ENCODE measurements at regions not wholly inside any gene's neighbourhood (a gene's known extent, or its start where the extent isn't known, plus 50 kb on each side); places are given as distances from the start of the nearest gene placed in this dataset.
"Not testable (repeated sequence)": the region's sequence is repeated elsewhere in the genome, so short reads cannot be mapped to it uniquely, and the experiment has no call there.

GRCh38 chr3:75840160-75840559, 54.8 kb upstream of the ZNF717 start:
- H3K27me3 Mint-ChIP-seq (ENCODE audit: low read depth); H3K4me1 Mint-ChIP-seq (ENCODE audit: low read depth); H3K27ac Mint-ChIP-seq; H3K4me3 Mint-ChIP-seq (ENCODE audit: low read depth); intact Hi-C loops (cut with micrococcal nuclease); DNase-seq (ENCODE audit: low spot score); H3K36me3 Mint-ChIP-seq (ENCODE audit: low read depth): not testable (repeated sequence)
- peaks cover 39% of the 10 kb centered on the region for H3K9me3 Mint-ChIP-seq

GRCh38 chr3:75850301-75851008, 65.1 kb upstream of the ZNF717 start:
- peaks cover 32% of the 10 kb centered on the region for H3K9me3 Mint-ChIP-seq
- intact Hi-C loops (cut with micrococcal nuclease); H3K27me3 Mint-ChIP-seq (ENCODE audit: low read depth); H3K4me1 Mint-ChIP-seq (ENCODE audit: low read depth); H3K4me3 Mint-ChIP-seq (ENCODE audit: low read depth); DNase-seq (ENCODE audit: low spot score); H3K36me3 Mint-ChIP-seq (ENCODE audit: low read depth); H3K27ac Mint-ChIP-seq: not testable (repeated sequence)

GRCh38 chr3:75863130-75863529, 77.8 kb upstream of the ZNF717 start:
- DNase-seq (ENCODE audit: low spot score), result no peak
- Mint-ChIP-seq H3K4me3 (ENCODE audit: low read depth) (no peak overlapping the region), H3K36me3 (ENCODE audit: low read depth) (no peaks in the 10 kb centered on the region), H3K4me1 (ENCODE audit: low read depth) (no peaks in the 10 kb centered on the region), H3K27me3 (ENCODE audit: low read depth) (no peaks in the 10 kb centered on the region), H3K9me3 (peaks cover 27% of the 10 kb centered on the region), H3K27ac (no peak overlapping the region)
- intact Hi-C loops (cut with micrococcal nuclease), result no loop called here

GRCh38 chr3:75863878-75864277, 78.5 kb upstream of the ZNF717 start:
- Mint-ChIP-seq H3K36me3 (ENCODE audit: low read depth) (no peaks in the 10 kb centered on the region), H3K4me1 (ENCODE audit: low read depth) (no peaks in the 10 kb centered on the region), H3K4me3 (ENCODE audit: low read depth) (no peak overlapping the region), H3K27ac (no peak overlapping the region), H3K27me3 (ENCODE audit: low read depth) (no peaks in the 10 kb centered on the region), H3K9me3 (peaks cover 31% of the 10 kb centered on the region)
- intact Hi-C loops (cut with micrococcal nuclease), result no loop called here
- no peak for DNase-seq (ENCODE audit: low spot score)

GRCh38 chr3:75883719-75884118, 98.4 kb upstream of the ZNF717 start:
- H3K4me1 Mint-ChIP-seq (ENCODE audit: low read depth); intact Hi-C loops (cut with micrococcal nuclease); H3K4me3 Mint-ChIP-seq (ENCODE audit: low read depth); H3K27me3 Mint-ChIP-seq (ENCODE audit: low read depth); DNase-seq (ENCODE audit: low spot score); H3K27ac Mint-ChIP-seq; H3K36me3 Mint-ChIP-seq (ENCODE audit: low read depth): not testable (repeated sequence)
- H3K9me3 Mint-ChIP-seq, result peaks cover 31% of the 10 kb centered on the region

- no peak overlapping the region for H3K27ac Mint-ChIP-seq
- peaks cover 23% of the 10 kb centered on the region for H3K9me3 Mint-ChIP-seq
- H3K4me1 Mint-ChIP-seq (ENCODE audit: low read depth), result no peaks in the 10 kb centered on the region
- H3K36me3 Mint-ChIP-seq (ENCODE audit: low read depth), result no peaks in the 10 kb centered on the region
- no peak for DNase-seq (ENCODE audit: low spot score)
- intact Hi-C loops (cut with micrococcal nuclease), result no loop called here
- no peak overlapping the region for H3K4me3 Mint-ChIP-seq (ENCODE audit: low read depth)
- no peaks in the 10 kb centered on the region for H3K27me3 Mint-ChIP-seq (ENCODE audit: low read depth)
Measured at GRCh38 chr3:75886971-75887526, 101.7 kb upstream of the ZNF717 start.

GRCh38 chr3:75894234-75894633, 108.9 kb upstream of the ZNF717 start:
- peaks cover 20% of the 10 kb centered on the region for H3K9me3 Mint-ChIP-seq
- H3K27me3 Mint-ChIP-seq (ENCODE audit: low read depth), result no peaks in the 10 kb centered on the region
- H3K4me1 Mint-ChIP-seq (ENCODE audit: low read depth), result no peaks in the 10 kb centered on the region
- H3K36me3 Mint-ChIP-seq (ENCODE audit: low read depth), result no peaks in the 10 kb centered on the region
- intact Hi-C loops (cut with micrococcal nuclease), result no loop called here
- H3K27ac Mint-ChIP-seq, result no peak overlapping the region
- no peak overlapping the region for H3K4me3 Mint-ChIP-seq (ENCODE audit: low read depth)
- DNase-seq (ENCODE audit: low spot score), result no peak

GRCh38 chr3:75896265-75896664, 110.9 kb upstream of the ZNF717 start:
- H3K9me3 Mint-ChIP-seq, result peaks cover 28% of the 10 kb centered on the region
- H3K27me3 Mint-ChIP-seq (ENCODE audit: low read depth), result no peaks in the 10 kb centered on the region
- no peaks in the 10 kb centered on the region for H3K4me1 Mint-ChIP-seq (ENCODE audit: low read depth)
- intact Hi-C loops (cut with micrococcal nuclease), result no loop called here
- no peak for DNase-seq (ENCODE audit: low spot score)
- no peak overlapping the region for H3K27ac Mint-ChIP-seq
- H3K36me3 Mint-ChIP-seq (ENCODE audit: low read depth), result no peaks in the 10 kb centered on the region
- H3K4me3 Mint-ChIP-seq (ENCODE audit: low read depth), result no peak overlapping the region

- H3K9me3 Mint-ChIP-seq, result peaks cover 24% of the 10 kb centered on the region
- H3K4me1 Mint-ChIP-seq (ENCODE audit: low read depth); DNase-seq (ENCODE audit: low spot score); H3K4me3 Mint-ChIP-seq (ENCODE audit: low read depth); H3K27ac Mint-ChIP-seq; intact Hi-C loops (cut with micrococcal nuclease); H3K27me3 Mint-ChIP-seq (ENCODE audit: low read depth); H3K36me3 Mint-ChIP-seq (ENCODE audit: low read depth): not testable (repeated sequence)
Measured at GRCh38 chr3:75901446-75901845, 116.1 kb upstream of the ZNF717 start.

GRCh38 chr3:75906555-75907112, 121.3 kb upstream of the ZNF717 start:
- intact Hi-C loops (cut with micrococcal nuclease), result no loop called here
- H3K27ac Mint-ChIP-seq, result no peak overlapping the region
- H3K27me3 Mint-ChIP-seq (ENCODE audit: low read depth), result no peaks in the 10 kb centered on the region
- H3K4me1 Mint-ChIP-seq (ENCODE audit: low read depth), result no peaks in the 10 kb centered on the region
- DNase-seq (ENCODE audit: low spot score), result no peak
- no peaks in the 10 kb centered on the region for H3K36me3 Mint-ChIP-seq (ENCODE audit: low read depth)
- H3K9me3 Mint-ChIP-seq, result peaks cover 11% of the 10 kb centered on the region
- no peak overlapping the region for H3K4me3 Mint-ChIP-seq (ENCODE audit: low read depth)

- DNase-seq (ENCODE audit: low spot score), result no peak
- no peaks in the 10 kb centered on the region for H3K27me3 Mint-ChIP-seq (ENCODE audit: low read depth)
- H3K36me3 Mint-ChIP-seq (ENCODE audit: low read depth), result no peaks in the 10 kb centered on the region
- peaks cover 28% of the 10 kb centered on the region for H3K9me3 Mint-ChIP-seq
- intact Hi-C loops (cut with micrococcal nuclease), result no loop called here
- H3K4me1 Mint-ChIP-seq (ENCODE audit: low read depth), result no peaks in the 10 kb centered on the region
- H3K27ac Mint-ChIP-seq, result no peak overlapping the region
- H3K4me3 Mint-ChIP-seq (ENCODE audit: low read depth), result no peak overlapping the region
Measured at GRCh38 chr3:75913800-75914350, 128.5 kb upstream of the ZNF717 start.

GRCh38 chr3:75914741-75915140, 129.4 kb upstream of the ZNF717 start:
- H3K36me3 Mint-ChIP-seq (ENCODE audit: low read depth); intact Hi-C loops (cut with micrococcal nuclease): not testable (repeated sequence)
- H3K9me3 Mint-ChIP-seq, result peaks cover 31% of the 10 kb centered on the region

GRCh38 chr3:75938921-75939320, 153.6 kb upstream of the ZNF717 start:
- no peaks in the 10 kb centered on the region for H3K4me1 Mint-ChIP-seq (ENCODE audit: low read depth)
- no peaks in the 10 kb centered on the region for H3K36me3 Mint-ChIP-seq (ENCODE audit: low read depth)
- H3K27me3 Mint-ChIP-seq (ENCODE audit: low read depth), result no peaks in the 10 kb centered on the region
- DNase-seq (ENCODE audit: low spot score), result no peak
- H3K4me3 Mint-ChIP-seq (ENCODE audit: low read depth), result no peak overlapping the region
- intact Hi-C loops (cut with micrococcal nuclease), result no loop called here
- peaks cover 13% of the 10 kb centered on the region for H3K9me3 Mint-ChIP-seq
- H3K27ac Mint-ChIP-seq, result no peak overlapping the region

More at GRCh38 chr3:75914741-75915140, 129.4 kb upstream of the ZNF717 start:
- not testable (repeated sequence) for DNase-seq (ENCODE audit: low spot score); H3K27ac Mint-ChIP-seq; H3K4me3 Mint-ChIP-seq (ENCODE audit: low read depth); H3K4me1 Mint-ChIP-seq (ENCODE audit: low read depth); H3K27me3 Mint-ChIP-seq (ENCODE audit: low read depth)
